CD4-positive, alpha-beta T cell treated with Interferon gamma for 1 hour (primary cell): ENCODE measurements at regions not wholly inside any gene's neighbourhood (a gene's known extent, or its start where the extent isn't known, plus 50 kb on each side); places are given as distances from the start of the nearest gene placed in this dataset.

Experiments
- DNase-seq: peaks from one replicate; pipeline ENCODE4 v3.0.0-alpha.2; 2020

DNA sequence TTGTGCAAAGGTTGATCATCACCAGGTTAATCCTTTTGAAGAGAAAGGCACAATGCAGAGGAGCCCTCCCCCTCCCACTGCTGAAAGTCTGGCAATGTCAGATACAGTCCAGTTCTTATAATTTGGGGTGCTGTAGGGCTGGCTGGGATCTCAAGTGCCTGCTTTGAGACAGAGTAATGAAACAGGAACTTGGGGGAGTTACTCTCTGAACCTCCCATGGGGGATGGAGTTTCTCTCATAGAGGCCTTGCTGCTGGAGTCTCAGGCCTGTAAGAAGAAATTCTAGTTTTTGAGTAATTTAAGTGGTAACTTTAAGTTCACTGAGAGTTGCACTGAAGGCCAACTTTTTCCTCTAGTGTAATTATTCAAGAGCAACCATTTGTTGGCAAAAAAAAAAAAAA, 410.5 kb downstream of the KCNRG start:
- DNase-seq, result no peak

DNA sequence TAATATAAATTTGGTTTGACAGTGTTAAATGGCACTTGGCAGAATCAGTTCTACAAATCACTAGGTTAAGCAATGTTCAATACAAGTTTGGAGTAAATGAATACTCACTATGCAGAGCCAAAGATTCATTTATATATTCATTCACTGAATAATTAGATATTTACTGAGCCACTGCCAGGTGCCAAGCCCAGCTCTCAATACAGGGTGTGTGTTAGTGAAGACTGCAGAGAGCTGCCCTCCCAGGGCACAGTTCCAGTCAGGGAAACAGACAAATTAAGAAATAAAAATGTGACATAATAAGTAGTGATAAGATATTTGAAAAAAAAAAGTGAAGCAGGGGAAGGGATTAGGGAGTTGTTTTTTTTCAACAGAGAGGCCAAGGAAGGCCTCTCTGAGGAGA, 411.7 kb downstream of the KCNRG start:
- no peak for DNase-seq

DNA sequence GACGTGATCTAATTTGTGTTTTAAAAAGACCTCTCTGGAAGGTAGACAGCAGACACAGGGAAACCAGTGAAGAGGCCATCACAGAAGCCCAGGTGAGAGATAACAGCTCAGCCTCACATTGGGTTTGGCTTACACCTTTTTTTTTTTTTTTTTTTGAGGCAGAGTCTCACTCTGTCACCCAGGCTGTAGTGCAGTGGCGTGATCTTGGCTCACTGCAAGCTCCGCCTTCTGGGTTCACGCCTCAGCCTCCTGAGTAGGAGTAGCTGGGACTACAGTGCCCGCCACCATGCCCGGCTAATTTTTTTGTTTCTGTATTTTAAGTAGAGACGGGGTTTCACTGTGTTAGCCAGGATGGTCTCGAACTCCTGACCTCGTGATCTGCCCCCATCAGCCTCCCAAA, 412.3 kb downstream of the KCNRG start:
- DNase-seq, result peak; percentile 55

DNA sequence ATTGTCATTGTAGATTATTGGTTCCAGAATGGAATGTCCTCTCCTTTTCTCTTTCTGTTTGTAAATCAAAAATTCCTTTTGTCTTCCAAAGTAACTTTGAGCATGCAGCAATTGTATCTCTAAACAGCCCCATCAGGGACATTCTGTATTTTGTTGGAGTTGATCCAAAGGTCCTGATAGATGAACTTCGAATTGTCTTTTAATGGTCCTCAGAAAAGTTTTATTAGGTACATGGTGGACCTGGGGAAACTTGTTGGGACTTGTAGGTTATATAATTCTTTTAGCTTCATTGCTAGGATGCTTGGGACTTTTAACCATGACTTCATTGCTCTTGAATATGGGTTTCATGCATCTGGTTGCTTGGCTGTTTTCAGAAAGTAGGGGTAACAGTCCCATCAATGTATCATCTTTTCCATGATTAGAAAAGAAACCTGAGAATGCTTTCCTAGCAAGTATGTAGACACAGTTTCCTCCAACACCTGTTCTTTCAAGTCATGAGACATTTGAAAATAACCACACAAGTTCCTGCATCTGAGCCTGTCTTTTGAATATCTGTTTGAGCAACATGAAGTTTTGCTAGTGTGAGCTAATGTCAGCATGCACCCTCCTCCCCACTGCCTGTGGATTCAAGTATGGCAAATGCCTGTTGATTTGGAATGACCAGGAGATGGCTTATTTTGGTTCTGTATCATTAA, 413.1 kb downstream of the KCNRG start:
- no peak for DNase-seq

DNA sequence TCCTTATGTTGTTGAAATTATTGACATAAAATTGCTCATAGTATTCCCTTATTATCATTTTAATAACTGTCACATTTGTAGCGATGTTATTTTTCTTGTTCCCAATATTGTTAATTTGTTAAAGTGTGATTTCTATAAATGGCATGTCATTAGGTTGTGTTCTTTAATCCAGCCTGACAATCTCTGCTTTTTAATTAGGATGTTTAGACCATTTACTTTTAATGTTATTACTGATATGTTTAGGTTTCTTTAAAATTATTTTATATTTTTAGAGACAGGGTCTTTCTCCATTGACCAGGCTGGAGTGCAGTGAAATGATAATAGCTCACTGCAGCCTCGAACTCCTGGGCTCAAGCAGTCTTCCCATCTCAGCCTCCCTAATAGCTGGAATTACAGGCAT, 408.5 kb downstream of the DLEU7 start:
- no peak for DNase-seq

DNA sequence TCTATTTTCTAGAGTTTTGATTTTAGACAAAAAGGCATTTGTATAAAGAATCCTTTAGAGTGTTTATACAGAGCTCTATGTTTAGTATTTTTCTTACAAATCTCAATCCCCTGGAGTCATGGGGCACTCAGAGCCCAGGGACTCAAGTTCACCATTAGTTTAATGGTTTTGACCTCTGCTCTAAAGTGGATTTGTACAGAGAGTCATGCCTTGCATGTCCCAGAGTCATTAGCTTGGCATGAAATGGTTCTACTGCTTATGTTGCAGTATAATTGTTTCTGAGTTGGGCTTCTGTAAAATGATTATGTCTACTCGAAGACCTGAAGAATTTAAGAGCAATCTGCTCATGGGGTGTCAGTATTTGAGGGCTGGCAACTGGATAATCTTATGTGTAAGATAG, 406.2 kb downstream of the DLEU7 start:
- no peak for DNase-seq

DNA sequence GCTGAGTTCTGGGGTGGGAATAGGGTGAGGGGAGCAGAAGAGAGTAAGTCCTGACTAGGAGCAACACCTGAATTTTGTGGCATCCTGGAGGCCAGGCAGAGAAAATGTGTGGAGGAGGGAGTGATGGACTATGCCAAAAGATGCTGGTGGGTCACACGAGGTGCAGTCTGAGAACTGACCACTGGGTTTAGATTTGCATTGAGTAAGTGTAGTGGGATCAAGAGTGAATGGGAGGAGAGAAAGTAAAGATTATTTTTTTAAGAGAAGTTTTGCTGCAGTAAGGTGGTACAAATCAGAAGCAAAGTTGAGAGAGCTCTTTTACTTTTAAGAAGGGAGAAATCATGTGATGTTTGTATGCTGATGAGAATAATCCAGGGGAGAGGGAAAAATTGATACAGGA, 405.1 kb downstream of the DLEU7 start:
- no peak for DNase-seq

DNA sequence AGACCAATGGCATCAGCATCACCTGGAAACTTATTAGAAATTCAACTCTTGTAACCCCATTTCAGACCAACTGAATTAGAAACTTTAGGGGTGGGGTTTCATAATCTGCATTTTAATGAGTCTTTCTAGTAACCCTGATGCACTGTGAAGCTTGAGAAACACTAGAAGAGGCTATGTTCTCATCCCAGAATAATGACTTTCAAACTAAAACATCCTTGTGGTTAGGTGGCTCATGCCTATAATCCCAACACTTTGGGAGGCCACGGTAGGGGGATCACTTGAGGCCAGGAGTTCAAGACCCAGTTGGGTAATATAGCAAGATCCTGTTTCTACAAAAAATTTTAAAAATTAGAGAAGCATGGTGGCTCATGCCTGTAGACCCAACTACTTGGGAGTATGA, 402.4 kb downstream of the DLEU7 start:
- no peak for DNase-seq

DNA sequence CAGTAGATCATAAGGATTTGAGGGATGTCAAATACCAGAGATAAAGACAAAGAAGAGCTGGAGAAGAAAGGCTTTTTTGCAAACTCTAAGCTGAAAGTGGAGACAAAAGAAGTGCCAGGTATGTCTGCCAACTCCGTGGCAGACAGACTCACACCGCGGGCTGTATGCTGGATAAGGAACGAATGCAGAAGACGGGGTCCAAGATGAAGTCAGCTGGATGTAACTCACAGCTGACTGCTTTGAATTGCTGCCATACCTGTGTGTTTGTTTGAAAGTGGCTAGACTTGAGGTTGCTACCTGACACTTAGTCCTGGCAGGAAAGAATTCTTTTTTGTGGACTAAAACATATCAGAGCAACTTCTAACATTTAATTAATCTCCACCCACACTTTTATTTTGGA, 398.8 kb downstream of the DLEU7 start:
- no peak for DNase-seq

DNA sequence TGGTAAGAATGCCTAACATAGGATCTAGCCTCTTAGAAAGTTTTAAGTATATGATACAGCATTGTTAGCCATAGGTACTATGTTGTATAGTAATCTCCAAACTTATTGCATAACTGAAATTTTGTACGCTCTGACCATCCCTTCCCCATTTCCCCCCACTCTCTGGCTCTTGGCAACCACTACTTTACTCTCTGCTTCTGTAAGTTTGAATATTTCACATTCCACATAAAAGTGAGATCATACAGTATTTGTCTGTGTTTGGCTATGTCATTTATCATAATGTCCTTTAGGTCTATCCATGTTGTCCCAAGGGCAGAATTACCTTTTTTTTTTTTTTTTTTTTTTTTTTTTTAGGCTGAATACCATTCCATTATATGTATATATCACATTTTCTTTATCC, 396.9 kb downstream of the DLEU7 start:
- DNase-seq, result no peak

DNA sequence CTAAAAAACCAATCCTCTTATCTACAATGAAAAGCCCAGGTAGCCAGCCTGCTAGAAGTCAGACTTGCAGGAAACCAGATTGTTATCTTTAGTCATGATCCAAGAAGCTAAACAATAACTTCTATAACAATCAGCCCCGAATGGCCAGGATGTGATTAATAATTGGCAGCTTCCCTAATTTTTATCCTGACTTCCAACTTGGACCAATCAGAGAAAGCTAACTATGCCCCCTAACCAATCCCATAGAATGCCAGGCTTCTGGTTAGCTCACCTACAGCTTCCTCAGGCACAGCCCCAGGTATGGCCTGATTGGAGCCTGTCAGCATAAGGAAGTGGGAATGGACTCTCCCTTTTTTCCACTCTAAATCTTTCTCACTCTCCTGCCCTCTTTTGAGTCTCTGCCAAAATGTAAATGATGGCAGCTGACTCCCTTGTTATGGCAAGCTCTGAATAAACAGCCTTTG, 394.9 kb downstream of the DLEU7 start:
- DNase-seq, result no peak

DNA sequence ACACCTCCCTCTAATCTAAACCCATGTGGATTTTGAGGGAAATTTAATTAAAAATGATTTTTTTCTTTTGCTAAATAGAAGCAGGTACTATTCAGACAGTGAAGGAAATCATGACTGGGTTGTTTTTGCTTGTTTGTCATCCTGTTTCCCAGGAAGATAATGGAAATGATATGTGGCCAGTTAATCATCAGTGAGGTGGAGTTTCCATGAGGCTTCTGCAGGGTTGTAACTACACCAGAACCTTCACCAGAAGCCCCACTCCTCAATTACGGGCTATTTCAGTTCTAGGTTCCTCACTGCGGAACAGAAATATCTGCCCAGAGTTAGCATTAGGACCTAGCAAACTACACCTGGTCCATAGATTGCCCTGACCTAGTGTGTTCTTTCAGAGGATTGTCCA, 394.0 kb downstream of the DLEU7 start:
- DNase-seq, result no peak

DNA sequence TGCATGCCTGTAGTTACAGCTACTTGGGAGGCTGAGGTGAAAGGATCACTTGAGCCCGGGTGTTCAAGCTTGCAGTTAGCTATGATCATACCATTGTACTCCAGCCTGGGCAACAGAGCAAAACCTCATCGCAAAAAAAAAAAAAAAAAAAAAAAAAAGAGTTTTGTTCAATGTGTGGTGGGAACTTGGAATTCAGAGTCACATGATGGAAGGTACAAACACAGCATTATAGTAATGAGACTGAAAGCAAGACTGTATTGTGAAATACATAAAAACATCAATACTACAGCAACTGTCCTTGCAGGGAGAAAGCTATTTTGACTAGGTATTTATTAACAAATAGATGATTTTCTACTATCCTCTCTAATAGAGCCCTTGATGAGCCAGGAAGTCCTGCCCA, 393.2 kb downstream of the DLEU7 start:
- DNase-seq, result no peak

DNA sequence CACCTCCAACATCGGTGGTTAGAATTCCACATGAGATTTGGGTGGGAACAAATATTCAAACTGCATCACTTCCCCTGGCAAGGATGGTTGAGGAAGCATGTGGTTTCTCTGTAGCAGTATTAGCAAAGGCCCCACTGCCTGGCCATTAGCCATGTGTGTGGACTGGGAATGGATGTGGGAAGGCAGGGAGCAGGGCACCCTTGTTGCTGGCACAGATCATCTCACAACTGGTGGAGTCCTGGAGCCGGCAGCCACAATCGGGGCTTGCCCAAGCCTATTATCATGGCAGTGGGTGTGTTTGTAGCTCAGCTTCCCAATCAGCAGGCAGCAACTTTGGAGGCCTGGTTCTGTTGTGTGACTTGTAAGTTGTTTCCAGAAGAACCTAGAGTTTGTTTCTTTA, 391.9 kb downstream of the DLEU7 start:
- no peak for DNase-seq

DNA sequence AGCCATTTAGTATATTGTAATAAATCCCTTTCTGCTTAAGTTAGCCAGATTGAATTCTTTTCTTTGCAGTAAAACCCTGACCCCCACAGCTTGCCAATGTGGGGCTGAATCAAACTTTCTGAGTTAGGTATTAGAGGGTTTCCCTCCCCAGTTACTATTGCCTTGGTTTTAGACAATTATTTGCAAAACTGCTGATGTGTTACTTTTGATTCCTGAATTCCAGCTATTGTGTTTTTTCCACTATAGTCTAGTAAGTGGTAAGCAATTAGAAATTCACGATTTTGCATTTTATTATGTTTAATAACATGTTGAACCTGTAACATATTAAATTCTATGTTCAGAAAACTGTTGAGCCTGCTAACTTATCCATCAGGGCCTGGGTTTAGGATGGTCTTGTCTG, 391.5 kb downstream of the DLEU7 start:
- DNase-seq, result no peak

DNA sequence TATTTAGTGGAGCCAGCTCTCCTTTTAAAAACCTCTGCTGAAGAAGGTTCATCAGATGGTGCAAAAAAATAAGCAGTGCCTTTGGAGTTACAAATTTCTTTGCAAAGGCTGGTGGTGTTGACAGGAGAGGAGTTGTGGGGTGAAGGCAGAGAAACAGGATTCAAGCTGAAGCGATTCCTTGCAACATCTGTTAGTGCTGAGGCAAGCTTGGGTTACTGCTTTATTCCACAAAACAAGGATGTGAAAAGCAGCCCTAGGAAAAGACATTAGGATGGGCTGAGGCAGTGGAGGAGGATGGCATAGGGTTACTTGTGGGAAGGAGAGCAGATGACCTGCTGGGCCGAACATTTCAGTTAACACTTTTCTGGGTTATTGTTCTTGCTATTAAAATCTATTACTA, 390.7 kb downstream of the DLEU7 start:
- DNase-seq, result no peak

DNA sequence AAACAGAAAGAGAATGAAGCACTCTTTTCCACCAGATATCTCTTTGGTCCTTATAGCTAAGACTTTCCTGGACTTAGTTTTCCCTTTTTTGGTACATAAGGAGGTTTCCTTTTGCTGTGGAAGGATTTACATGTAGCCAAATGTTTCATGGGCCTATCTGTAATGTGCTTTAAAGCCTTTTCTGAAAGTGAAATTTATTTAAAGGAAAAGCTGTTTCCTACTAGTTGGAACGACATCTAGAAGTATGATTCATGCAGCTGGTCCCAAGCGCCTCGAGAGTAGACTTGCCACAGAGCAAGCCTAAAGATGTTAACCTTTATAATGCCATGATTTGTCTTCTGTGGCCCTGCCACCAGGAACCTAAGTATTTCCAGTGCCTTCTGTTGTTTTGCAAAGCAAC, 390.3 kb downstream of the DLEU7 start:
- DNase-seq, result no peak

DNA sequence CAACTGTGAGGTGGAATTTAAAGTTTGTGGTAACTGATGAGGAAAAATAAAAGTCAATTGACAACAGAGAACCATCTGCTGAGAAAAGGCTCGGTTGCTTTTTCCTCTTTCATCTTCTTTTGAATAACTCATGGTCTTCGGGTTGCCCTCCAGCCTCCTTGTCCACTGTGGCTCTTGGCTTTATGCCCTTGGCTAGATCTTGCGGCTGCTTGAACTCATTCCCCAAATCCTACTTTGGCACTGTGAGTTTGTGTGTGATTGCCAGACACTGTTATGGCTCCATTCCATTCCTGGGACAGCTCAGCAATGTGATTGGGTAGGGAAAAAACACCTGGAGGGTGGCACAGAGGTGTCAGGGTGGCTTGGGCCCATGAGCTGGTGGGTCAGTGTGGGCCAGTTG, 387.4 kb downstream of the DLEU7 start:
- no peak for DNase-seq

DNA sequence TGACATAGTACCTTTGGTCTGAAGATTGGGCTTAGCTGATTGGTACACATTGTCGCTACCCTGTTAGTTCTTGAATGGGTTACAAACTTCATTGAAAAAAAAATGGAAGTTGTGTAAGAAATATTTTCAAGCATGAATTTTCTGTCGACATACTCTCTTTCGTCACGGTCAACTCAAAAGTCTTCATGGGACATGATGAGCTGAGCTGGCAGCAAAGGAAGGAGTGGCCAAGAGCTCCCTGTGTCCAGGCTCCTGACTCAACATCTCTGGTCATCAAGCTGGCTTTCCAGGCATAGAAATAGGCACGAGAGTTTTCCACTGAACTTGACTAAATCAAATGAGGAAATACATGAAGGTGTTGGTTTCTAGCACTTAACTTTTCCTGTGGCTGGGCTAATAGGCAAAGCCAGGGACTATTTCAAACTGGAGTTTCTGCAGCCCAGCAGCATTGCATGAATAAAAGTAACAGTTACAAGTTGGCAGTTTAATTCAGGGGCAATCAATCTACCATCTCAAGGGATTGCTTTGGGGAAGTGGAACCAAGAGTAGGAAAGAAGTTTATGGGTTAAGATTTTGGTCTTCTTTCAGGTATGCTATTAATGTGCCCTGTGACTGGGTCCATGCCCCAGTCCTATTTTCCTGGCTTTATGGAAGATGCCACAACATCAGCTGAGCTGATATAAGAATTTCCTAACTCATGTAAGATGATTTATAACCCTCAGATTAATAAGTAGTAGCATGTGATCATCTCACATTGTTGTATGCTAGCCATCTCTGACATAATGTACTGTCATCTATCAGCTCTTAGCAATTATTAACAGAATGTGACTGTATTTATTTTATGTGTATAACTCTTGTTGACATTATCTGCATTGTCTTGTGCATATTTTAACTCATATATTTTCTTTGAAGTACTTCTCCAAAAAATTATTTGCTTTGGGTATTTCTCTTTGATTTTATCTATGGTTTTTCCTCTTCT, 385.8 kb downstream of the DLEU7 start:
- DNase-seq, result peak; percentile 8

DNA sequence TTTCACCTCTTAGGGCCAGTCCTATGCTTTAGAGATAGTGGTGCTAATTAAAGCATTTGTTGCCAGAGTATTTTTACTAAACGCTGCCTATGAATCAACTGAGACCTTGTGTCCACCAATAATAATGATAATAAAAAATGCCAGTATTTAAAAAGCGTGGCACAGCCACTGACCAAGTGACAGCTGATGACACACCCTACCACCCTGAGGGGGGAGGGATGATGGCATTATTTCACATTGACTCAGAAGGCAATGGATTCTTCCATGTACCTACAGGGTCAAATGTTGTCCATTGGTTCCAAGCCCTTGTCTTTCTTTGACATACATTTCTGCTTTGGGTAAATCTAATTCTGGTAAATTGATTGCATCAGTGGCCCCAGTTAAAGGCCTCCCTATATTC, 384.4 kb downstream of the DLEU7 start:
- no peak for DNase-seq

DNA sequence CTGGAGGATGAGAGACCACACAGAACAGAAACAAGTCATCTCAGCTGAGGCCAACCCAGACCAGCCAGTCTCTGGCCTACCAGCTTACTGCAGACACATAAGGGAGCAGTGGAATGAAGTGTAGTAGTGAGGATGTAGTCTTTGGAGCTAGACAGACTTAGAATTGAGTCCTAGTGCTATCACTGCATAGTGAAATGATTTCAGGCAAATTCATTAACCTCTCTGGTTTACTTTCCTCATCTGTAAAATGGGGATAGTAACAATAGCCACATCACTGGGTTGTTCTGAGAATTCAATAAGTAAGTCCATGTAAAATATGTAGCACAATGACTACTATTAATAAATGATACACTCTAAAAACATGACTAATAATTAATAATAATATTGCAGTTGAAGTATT, 383.8 kb downstream of the DLEU7 start:
- DNase-seq, result no peak

DNA sequence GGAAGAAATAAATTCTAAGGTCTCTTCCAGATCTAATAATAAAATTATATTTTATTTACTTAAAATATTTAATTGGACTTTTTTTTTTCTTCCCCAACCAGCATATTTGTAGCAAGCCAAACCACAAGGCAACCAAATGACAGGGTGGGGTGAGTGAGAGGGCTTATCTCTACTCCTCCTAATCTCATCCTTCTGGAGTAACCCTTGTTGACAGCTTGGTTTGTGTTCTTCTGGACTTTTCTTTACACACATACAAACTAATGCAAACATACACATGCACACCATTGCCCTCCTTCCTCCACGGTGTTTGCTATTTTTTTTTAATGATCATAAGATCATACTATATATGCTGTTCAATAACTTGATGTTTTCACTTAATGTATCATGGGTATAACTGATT, 383.1 kb downstream of the DLEU7 start:
- no peak for DNase-seq

DNA sequence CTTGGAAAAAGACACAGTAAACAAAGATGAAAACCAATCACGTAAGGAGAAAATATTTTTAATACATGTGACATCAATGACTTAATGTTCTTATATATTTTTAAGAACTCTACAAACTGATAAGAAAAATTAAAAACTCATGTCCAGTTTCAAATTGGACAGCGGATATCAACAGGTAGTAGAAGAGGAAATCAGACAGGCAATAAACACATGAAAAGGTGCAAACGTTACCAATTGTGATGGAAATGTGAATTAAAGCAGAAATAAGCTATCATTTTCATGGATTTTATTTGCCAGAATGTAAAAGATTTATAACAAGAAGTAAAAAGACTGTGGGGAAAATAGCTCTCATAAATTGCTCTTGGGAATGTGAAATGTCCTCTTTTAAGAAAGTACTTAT, 382.3 kb downstream of the DLEU7 start:
- DNase-seq, result no peak

DNA sequence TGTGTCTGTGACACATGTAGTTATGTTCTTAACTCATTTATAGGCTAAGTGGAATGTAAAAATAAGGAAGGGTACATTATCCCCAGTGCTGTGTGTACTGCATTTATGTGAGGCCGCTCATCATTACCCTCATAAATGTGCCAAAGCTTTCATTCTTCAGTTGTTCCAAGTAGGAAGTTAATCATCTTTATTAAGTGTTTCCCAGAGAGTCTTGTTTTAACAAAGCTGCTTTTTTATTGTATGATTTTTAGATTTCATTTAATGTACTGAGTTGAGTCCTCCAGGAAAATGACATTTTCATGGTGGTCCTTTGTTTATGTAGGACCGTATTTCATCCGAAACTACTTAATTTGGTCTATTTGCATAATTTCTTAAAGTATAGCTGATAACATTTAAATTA, 379.8 kb downstream of the DLEU7 start:
- no peak for DNase-seq
